ENCODE measurements at regions not wholly inside any gene's neighbourhood (a gene's known extent, or its start where the extent isn't known, plus 50 kb on each side); places are given as distances from the start of the nearest gene placed in this dataset.

DNA sequence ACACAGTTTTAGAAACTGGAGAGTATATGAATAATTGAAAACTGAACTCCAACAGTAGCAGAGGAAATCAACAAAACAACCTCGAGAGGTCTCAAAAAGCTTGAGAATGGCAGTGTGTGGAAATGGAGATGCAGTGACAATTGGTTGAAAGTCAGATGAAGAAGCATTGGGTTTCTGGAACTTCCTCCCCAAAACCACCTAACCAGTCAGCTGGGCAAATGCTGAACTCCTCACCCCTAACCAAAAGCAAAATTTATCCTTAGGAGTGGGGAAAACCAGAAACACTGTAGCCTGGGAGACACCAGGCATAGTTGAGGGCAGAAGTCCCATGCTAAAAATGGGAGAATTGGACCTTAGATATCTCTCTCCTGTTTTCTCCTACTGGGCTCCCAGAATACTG lies 109.9 kb downstream of the TANC2 start:
- TF ChIP-seq, protein P1, sequence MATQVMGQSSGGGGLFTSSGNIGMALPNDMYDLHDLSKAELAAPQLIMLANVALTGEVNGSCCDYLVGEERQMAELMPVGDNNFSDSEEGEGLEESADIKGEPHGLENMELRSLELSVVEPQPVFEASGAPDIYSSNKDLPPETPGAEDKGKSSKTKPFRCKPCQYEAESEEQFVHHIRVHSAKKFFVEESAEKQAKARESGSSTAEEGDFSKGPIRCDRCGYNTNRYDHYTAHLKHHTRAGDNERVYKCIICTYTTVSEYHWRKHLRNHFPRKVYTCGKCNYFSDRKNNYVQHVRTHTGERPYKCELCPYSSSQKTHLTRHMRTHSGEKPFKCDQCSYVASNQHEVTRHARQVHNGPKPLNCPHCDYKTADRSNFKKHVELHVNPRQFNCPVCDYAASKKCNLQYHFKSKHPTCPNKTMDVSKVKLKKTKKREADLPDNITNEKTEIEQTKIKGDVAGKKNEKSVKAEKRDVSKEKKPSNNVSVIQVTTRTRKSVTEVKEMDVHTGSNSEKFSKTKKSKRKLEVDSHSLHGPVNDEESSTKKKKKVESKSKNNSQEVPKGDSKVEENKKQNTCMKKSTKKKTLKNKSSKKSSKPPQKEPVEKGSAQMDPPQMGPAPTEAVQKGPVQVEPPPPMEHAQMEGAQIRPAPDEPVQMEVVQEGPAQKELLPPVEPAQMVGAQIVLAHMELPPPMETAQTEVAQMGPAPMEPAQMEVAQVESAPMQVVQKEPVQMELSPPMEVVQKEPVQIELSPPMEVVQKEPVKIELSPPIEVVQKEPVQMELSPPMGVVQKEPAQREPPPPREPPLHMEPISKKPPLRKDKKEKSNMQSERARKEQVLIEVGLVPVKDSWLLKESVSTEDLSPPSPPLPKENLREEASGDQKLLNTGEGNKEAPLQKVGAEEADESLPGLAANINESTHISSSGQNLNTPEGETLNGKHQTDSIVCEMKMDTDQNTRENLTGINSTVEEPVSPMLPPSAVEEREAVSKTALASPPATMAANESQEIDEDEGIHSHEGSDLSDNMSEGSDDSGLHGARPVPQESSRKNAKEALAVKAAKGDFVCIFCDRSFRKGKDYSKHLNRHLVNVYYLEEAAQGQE (IDR thresholded peaks at IDR 0.05; ENCODE audit: low read depth, low read length), result no peak
- TF ChIP-seq, protein P2, sequence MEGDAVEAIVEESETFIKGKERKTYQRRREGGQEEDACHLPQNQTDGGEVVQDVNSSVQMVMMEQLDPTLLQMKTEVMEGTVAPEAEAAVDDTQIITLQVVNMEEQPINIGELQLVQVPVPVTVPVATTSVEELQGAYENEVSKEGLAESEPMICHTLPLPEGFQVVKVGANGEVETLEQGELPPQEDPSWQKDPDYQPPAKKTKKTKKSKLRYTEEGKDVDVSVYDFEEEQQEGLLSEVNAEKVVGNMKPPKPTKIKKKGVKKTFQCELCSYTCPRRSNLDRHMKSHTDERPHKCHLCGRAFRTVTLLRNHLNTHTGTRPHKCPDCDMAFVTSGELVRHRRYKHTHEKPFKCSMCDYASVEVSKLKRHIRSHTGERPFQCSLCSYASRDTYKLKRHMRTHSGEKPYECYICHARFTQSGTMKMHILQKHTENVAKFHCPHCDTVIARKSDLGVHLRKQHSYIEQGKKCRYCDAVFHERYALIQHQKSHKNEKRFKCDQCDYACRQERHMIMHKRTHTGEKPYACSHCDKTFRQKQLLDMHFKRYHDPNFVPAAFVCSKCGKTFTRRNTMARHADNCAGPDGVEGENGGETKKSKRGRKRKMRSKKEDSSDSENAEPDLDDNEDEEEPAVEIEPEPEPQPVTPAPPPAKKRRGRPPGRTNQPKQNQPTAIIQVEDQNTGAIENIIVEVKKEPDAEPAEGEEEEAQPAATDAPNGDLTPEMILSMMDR (IDR thresholded peaks at IDR 0.05), result no peak
